Activated CD4-positive, alpha-beta T cell treated with anti-CD3 and anti-CD28 coated beads for 36 hours (primary cell): ENCODE measurements at regions not wholly inside any gene's neighbourhood (a gene's known extent, or its start where the extent isn't known, plus 50 kb on each side); places are given as distances from the start of the nearest gene placed in this dataset.
A peak's percentile ranks its signal among the peaks of the same experiment; 100 is the strongest.

Source experiments
- ATAC-seq: fragments of 200-7000 bp; cut with Tn5 transposase; one replicate; pipeline ENCODE4 v1.10.0; 2021; ENCODE audit warnings: mild to moderate bottlenecking, moderate library complexity
- CTCF ChIA-PET: fragments of 350-600 bp; sonication (Branson Sonifier 250); formaldehyde crosslinking; loops from one replicate; lab custom pipeline; 2021; ENCODE audit warnings: antibody characterized with exemption; lab: Charles Lee
- POLR2A ChIA-PET: fragments of 350-600 bp; sonication (Branson Sonifier 250); formaldehyde crosslinking; loops from one replicate; lab custom pipeline; 2021; ENCODE audit warnings: antibody characterized with exemption, inconsistent platforms; lab: Charles Lee
- DNase-seq: peaks from one replicate; pipeline ENCODE4 v3.0.0-alpha.2; 2020
- H3K27ac Mint-ChIP-seq: one replicate; pipeline ENCODE4 v1.8.0; 2021; ENCODE audit warnings: mixed read lengths
- H3K27me3 Mint-ChIP-seq: one replicate; pipeline ENCODE4 v1.8.0; 2021; ENCODE audit warnings: mixed read lengths
- H3K36me3 Mint-ChIP-seq: one replicate; pipeline ENCODE4 v1.8.0; 2021; ENCODE audit warnings: low read depth, mixed read lengths
- H3K4me1 Mint-ChIP-seq: one replicate; pipeline ENCODE4 v1.8.0; 2021; ENCODE audit warnings: mixed read lengths
- H3K4me3 Mint-ChIP-seq: one replicate; pipeline ENCODE4 v1.8.0; 2021; ENCODE audit warnings: mild to moderate bottlenecking, moderate library complexity, mixed read lengths
- H3K9me3 Mint-ChIP-seq: one replicate; pipeline ENCODE4 v1.8.0; 2021; ENCODE audit warnings: low read depth, mixed read lengths
- intact Hi-C, 2 experiments: fragments of 100-400 bp; cut with DNase I in 1 of 2; cut with micrococcal nuclease in 1 of 2; formaldehyde crosslinking; loops; one replicate each; pipeline versions ENCODE4 v1.14.2 to v1.15.1; 2022 to 2024; cut with DNase I, micrococcal nuclease

DNA sequence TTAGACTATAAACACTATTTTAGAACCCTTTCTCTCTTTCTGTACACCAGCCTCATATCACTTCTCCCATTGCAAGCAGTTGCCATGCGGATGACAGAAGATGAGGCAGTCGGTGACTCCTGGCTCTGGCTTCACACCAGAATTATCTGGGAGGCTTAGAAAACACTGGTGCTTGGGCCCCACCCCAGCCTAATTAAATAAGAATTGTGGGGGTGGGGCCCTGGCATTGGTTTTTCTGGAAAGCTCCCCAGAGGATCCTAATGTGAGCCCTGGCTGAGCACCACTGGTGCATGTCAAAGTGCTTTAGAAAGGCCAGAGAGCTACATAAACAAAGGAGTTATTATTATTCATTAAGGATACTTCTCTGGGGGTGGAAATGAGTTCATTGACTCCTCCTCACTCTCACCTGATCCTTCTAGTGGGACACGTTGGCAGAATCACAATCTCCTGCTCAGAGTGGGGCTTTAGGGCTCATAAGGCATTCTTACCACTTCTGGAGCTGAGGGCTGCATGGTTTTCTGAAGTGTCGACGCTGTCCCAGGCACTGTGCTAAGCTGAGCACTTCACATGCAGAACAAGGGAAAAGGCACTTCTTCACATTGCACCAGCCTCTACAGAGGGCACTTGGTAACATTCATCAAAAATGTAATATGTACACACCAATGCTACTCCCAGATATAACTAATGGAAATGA is 188.5 kb upstream of the TLE3 start:
- Mint-ChIP-seq H3K9me3 (no peaks in the 10 kb centered on the region), H3K27me3 (no peaks in the 10 kb centered on the region), H3K4me3 (no peak overlapping the region), H3K4me1 (peaks cover 10% of the 10 kb centered on the region), H3K27ac (no peak overlapping the region), H3K36me3 (no peaks in the 10 kb centered on the region)
- intact Hi-C loops, result no loop called here
- ATAC-seq, result no peak
- CTCF ChIA-PET, result interaction anchor here (0.7 kb wide), 1 partner anchor 148 kb away, joined by 3 read pairs; no protein-coding TSS in a partner anchor
- DNase-seq, result no peak
- POLR2A ChIA-PET, result no interaction called here

DNA sequence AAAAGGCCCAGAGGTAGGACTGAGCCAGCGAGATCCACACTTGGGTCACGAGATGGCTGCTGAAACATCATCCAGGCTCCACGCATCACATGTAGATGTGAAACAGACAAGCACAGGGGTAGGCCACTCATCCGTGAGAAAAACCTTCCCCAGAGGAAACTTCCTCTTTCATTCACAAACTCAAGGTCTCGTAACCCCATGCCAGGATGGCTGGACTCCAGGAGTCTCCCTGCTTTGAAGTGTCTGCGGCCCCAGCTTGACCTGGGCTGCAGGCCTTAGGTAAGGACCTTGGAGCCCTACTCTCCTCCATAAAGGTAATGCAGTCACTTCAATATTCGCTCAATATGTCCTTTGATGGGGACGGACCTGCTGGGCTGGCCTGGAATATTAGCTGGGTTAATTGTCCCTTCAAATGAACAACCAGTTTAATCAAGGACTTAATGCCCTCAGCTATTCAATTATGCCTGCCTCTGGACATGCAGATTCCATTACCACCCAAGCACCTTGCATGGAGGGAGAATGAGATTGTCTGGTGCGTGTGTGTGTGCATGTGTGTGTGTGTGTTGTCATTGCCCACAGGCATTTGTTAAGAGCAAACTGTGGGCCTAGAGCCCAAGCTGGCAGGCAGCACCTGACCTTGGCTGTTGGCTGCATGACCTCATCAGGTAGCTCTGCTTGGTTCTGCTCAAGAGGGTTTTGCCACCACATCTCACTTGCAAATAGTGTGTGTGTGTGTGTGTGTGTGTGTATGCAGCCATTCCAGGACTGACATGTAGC is 186.9 kb upstream of the TLE3 start:
- H3K4me3 Mint-ChIP-seq, result no peak overlapping the region
- intact Hi-C loops, result no loop called here
- DNase-seq (no peak), ATAC-seq (no peak)
- peaks cover 13% of the 10 kb centered on the region for H3K4me1 Mint-ChIP-seq
- no peaks in the 10 kb centered on the region for H3K36me3 Mint-ChIP-seq
- ChIA-PET CTCF (interaction anchor here (0.5 to 0.7 kb wide), 3 partner anchors 24 to 228 kb away, joined by 3 to 4 read pairs (median 3); no protein-coding TSS in a partner anchor), POLR2A (no interaction called here)
- H3K27ac Mint-ChIP-seq, result no peak overlapping the region
- H3K27me3 Mint-ChIP-seq, result no peaks in the 10 kb centered on the region
- H3K9me3 Mint-ChIP-seq, result no peaks in the 10 kb centered on the region

DNA sequence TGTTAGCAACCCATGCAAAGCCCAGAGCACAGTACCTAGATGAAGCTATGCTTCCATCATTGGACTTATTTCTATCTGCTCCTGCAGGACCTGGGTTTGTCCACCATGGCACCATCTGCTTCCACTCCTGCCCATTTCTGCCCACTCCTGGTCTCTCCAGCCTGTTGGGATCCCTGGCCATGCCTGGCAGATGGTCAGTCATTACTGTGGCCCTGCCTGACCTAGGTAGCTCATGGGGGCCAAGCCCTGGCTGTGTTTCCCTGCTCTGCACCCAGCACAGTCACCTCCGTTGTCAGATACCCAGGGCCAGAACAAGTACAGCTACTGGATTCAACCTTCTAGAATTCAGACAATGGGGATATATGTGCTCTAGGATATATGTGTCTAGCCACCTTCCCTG is 185.8 kb upstream of the TLE3 start:
- POLR2A ChIA-PET, result no interaction called here
- Mint-ChIP-seq H3K36me3 (no peaks in the 10 kb centered on the region), H3K4me3 (no peak overlapping the region), H3K27ac (no peak overlapping the region), H3K9me3 (no peaks in the 10 kb centered on the region), H3K27me3 (no peaks in the 10 kb centered on the region), H3K4me1 (peaks cover 13% of the 10 kb centered on the region)
- ATAC-seq, result no peak
- DNase-seq, result no peak
- intact Hi-C loops, result no loop called here
- CTCF ChIA-PET, result no interaction called here

DNA sequence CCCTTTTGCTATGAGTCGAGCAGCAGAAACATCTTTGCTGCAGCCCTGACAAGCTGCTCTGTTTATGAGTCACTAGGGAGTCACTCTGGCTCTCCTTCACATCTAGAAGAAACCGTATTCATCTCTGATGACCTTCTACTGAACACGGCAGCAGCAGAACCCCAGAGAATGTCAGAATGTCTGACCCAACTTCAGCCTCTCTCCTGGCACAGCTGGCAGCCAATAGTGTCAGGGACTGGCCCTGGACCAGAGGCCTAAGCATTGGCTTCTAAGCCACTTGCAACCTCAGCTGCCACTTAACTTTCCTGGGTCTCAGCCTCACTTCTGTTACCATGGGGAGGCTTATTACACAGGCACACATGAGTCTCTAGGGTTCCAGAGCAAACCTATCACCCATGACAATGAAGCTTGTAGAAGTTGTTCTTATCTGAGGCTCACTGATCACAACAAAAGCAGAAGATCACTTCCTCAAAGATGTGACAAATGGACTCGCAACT is 184.1 kb upstream of the TLE3 start:
- peaks cover 13% of the 10 kb centered on the region for H3K4me1 Mint-ChIP-seq

DNA sequence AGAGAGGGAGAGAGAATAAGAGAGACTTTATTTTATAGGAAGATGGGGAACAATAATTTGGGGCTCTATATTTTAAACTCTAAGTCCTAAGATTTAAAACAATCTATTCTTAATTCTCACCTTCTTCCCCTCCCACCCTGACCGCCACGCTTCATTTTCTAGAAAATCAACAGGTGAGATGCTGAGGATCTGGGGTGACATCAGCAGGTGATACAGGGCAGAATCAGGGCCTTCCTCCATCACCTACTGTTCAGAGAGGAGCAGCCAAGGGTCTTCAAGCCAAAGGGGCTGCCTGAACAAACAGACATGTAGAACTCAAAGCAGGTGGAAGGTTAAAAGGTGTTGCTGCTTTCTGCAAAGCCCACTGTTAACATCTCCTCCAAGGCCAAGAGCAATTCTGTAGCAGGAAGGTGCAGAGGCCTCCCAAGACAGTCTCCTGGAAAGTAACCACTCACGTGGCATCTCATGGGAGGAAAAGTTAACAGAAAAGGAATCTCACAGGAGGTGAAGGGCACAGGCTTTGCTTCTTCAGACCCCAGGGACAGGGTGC is 183.6 kb upstream of the TLE3 start:
- ChIA-PET CTCF (no interaction called here), POLR2A (no interaction called here)
- Mint-ChIP-seq H3K4me1 (peaks cover 13% of the 10 kb centered on the region), H3K27ac (no peak overlapping the region), H3K27me3 (no peaks in the 10 kb centered on the region), H3K36me3 (no peaks in the 10 kb centered on the region), H3K9me3 (no peaks in the 10 kb centered on the region), H3K4me3 (no peak overlapping the region)
- intact Hi-C loops, result no loop called here
- ATAC-seq, result no peak
- DNase-seq, result no peak

More for the DNA sequence above, 184.1 kb upstream of the TLE3 start:
- Mint-ChIP-seq H3K27ac (no peak overlapping the region), H3K36me3 (no peaks in the 10 kb centered on the region), H3K27me3 (no peaks in the 10 kb centered on the region), H3K9me3 (no peaks in the 10 kb centered on the region), H3K4me3 (no peak overlapping the region)
- ATAC-seq (peak; percentile 97), DNase-seq (peak; percentile 53)
- intact Hi-C loops, result no loop called here
- ChIA-PET CTCF (no interaction called here), POLR2A (no interaction called here)

DNA sequence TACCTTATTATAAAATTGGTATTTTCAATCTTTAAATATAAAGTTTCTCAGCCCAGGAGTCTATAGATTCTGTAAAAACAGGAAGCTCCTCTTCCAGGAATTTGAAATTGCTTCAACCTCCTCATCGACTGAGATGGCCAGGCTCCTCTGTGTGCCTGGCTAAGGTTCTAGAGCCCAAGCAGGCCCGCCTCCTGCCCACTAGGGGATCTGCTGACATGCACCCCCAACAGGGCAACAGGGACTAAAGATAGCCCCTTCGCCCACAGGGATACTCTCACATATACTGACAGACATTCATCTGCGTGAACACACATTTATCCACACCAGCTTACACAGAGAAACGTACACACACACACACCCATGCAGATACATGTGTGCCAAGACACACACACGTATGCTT is 183.1 kb upstream of the TLE3 start:
- peaks cover 13% of the 10 kb centered on the region for H3K4me1 Mint-ChIP-seq
- CTCF ChIA-PET, result no interaction called here
- H3K36me3 Mint-ChIP-seq, result no peaks in the 10 kb centered on the region
- no peak for DNase-seq
- H3K27ac Mint-ChIP-seq, result no peak overlapping the region
- POLR2A ChIA-PET, result no interaction called here
- H3K27me3 Mint-ChIP-seq, result no peaks in the 10 kb centered on the region
- no peak overlapping the region for H3K4me3 Mint-ChIP-seq
- intact Hi-C loops, result no loop called here
- no peak for ATAC-seq
- H3K9me3 Mint-ChIP-seq, result no peaks in the 10 kb centered on the region

DNA sequence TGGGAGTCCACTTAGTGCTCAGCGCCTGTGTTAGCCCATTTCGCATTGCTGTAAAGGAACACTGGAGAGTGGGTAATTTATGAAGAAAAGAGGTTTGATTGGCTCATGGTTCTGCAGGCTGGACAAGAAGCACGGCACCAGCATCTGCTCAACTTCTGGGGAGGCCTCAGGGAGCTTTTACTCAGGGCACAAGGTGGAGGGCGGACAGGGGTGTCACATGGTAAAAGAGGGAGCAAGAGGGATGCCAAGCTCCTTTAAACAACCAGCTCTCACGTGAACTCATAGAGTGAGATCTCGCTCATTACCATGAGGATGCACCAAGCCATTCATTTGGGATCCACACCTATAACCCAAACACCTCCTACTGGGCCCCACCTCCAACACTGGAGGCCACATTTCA is 181.4 kb upstream of the TLE3 start:
- intact Hi-C loops, result no loop called here
- Mint-ChIP-seq H3K9me3 (no peaks in the 10 kb centered on the region), H3K27ac (no peak overlapping the region), H3K36me3 (no peaks in the 10 kb centered on the region), H3K4me1 (peaks cover 13% of the 10 kb centered on the region), H3K27me3 (no peaks in the 10 kb centered on the region), H3K4me3 (no peak overlapping the region)
- POLR2A ChIA-PET, result no interaction called here
- no peak for DNase-seq
- CTCF ChIA-PET, result no interaction called here
- no peak for ATAC-seq

DNA sequence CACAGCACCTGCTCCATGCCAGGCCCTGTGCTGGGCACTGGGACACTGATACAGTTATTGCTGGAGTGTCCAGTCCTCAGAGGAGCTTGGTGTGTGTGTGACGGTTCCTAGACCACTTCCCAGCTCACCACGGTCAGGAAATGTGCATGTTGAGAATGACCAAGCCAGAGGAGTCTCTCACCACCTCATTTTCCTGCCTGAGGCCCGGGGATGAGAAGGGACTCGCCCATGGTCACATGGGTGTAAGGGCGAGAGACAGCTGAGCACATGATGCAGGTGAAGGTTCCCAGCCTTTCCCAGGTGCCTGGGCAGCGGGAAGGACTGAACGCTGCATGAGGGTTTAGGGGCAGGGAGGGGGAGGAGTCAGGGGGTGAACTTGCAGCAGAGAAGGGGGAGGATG is 180.9 kb upstream of the TLE3 start:
- Mint-ChIP-seq H3K4me3 (no peak overlapping the region), H3K9me3 (no peaks in the 10 kb centered on the region), H3K36me3 (no peaks in the 10 kb centered on the region), H3K27ac (no peak overlapping the region), H3K4me1 (peaks cover 16% of the 10 kb centered on the region), H3K27me3 (no peaks in the 10 kb centered on the region)
- no peak for DNase-seq
- no peak for ATAC-seq
- POLR2A ChIA-PET, result no interaction called here
- CTCF ChIA-PET, result no interaction called here
- intact Hi-C loops, result no loop called here

DNA sequence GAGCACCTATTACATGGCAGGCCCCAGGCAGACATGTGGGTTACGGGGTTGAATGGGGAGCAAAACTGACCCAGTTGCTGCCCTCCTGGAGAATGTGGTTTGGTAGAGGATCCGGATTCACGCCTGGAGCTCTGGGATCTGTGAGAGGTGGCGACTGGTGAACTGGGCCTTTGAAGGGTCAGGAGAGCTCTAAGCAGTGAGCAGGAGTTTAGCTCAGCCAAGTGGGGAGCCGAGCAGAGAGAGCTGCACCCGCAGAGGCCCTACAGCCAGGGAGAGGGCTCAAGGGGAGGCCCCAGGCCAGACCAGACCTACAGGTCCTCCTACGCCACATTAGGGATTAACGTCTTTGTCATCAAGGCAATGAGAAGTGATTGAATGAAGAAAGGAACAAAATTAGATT is 179.8 kb upstream of the TLE3 start:
- ChIA-PET POLR2A (no interaction called here), CTCF (interaction anchor here (0.6 to 0.8 kb wide), 2 partner anchors 282 to 309 kb away, joined by 3 read pairs; no protein-coding TSS in a partner anchor)
- Mint-ChIP-seq H3K9me3 (no peaks in the 10 kb centered on the region), H3K27me3 (no peaks in the 10 kb centered on the region), H3K4me3 (no peak overlapping the region), H3K27ac (no peak overlapping the region), H3K4me1 (peaks cover 16% of the 10 kb centered on the region), H3K36me3 (no peaks in the 10 kb centered on the region)
- DNase-seq, result no peak
- intact Hi-C loops, result no loop called here
- ATAC-seq, result no peak

DNA sequence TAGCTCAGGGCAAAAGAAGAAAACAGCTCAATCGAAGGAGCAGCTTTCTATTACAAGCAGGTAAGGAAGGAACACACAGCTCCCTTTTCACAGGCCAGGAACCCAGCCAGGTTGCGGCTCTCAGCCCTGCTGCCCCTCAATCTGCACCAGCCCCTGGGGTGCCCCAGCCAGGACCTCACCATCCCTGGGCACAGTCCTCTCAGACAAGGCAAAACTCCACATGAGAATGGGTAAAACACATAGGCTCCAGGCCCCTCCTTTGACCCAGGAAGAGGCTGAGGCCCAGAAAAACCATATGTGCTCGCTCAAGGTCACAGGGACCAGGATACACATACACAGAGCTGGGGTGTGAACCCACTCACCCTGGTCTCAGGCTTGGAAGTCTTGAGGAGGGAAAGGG is 178.7 kb upstream of the TLE3 start:
- intact Hi-C loops, result no loop called here
- no peaks in the 10 kb centered on the region for H3K36me3 Mint-ChIP-seq
- CTCF ChIA-PET, result no interaction called here
- ATAC-seq (no peak), DNase-seq (no peak)
- no peak overlapping the region for H3K27ac Mint-ChIP-seq
- H3K4me1 Mint-ChIP-seq, result peaks cover 11% of the 10 kb centered on the region
- POLR2A ChIA-PET, result no interaction called here
- no peak overlapping the region for H3K4me3 Mint-ChIP-seq
- no peaks in the 10 kb centered on the region for H3K9me3 Mint-ChIP-seq
- H3K27me3 Mint-ChIP-seq, result peaks cover 2% of the 10 kb centered on the region

DNA sequence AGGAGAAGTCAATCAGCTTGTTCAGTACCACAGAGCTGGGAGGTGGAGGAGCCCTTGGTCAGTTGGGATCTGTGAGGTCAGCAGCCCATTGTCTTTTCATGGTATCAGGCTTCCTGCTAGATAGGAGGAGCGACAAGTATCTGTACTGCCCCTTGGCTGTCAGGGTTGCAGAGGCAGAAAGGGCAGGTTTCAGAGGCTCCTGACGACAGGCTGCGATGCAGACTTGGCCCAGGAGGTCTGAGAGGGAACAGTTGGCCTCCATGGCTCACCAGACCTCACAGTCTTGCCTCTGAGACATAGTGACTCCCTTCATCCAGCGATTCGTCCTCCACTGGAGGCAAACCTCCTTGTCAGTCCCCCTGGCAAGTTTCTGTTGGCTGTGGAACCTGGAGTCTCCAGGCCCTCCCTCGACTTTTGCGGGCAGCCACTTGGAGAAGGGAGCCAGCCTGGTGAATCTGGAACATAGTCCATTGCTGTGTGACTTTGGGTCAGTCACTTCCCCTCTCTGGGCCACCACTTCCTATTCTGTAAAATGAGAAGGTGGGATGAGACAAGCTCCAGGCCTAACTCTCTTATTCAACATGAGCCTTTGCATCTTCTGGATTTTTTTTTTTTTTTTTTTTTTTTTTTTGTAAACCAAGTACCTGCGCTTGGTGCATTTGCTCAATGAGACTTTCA is 177.9 kb upstream of the TLE3 start:
- ChIA-PET CTCF (no interaction called here), POLR2A (no interaction called here)
- no peak overlapping the region for H3K27ac Mint-ChIP-seq
- ATAC-seq (no peak), DNase-seq (no peak)
- H3K4me1 Mint-ChIP-seq, result peaks cover 14% of the 10 kb centered on the region
- no peaks in the 10 kb centered on the region for H3K36me3 Mint-ChIP-seq
- no peak overlapping the region for H3K4me3 Mint-ChIP-seq
- intact Hi-C loops, result no loop called here
- peaks cover 2% of the 10 kb centered on the region for H3K27me3 Mint-ChIP-seq
- H3K9me3 Mint-ChIP-seq, result no peaks in the 10 kb centered on the region
